ENCODE measurements at regions not wholly inside any gene's neighbourhood (a gene's known extent, or its start where the extent isn't known, plus 50 kb on each side); places are given as distances from the start of the nearest gene placed in this dataset.

GRCh38 chr12:89084751-89085150 is 267.6 kb downstream of the DUSP6 start:
- Mint-ChIP-seq H3K9me3 (ENCODE audit: unreplicated experiment) (no peaks in the 10 kb centered on the region), H3K4me3 (ENCODE audit: unreplicated experiment) (no peak overlapping the region), H3K27ac (ENCODE audit: unreplicated experiment) (no peak overlapping the region)

GRCh38 chr12:89083491-89083890 is 268.8 kb downstream of the DUSP6 start:
- no peak for TF ChIP-seq CTCF (IDR thresholded peaks at IDR 0.05; ENCODE audit: insufficient read depth in 1 of 2, low read depth in 1 of 2, low read length in 1 of 2, severe bottlenecking in 1 of 2, unreplicated experiment in 1 of 2)
- no TSS peak for BruUV-seq (replicated peaks)
- peaks cover 4% of the 10 kb centered on the region for H3K9me3 ChIP-seq

More at GRCh38 chr12:89084751-89085150, 267.6 kb downstream of the DUSP6 start:
- TF ChIP-seq CTCF (IDR thresholded peaks at IDR 0.05; ENCODE audit: insufficient read depth in 1 of 2, low read depth in 1 of 2, low read length in 1 of 2, severe bottlenecking in 1 of 2, unreplicated experiment in 1 of 2), result no peak
- CTCF ChIA-PET, result no interaction called here
- no peaks in the 10 kb centered on the region for H3K27me3 ChIP-seq (replicated peaks; ENCODE audit: control insufficient read depth, insufficient read depth, low read length)
- BruUV-seq (replicated peaks), result no TSS peak
- peaks cover 38% of the 10 kb centered on the region for H3K4me1 ChIP-seq
- H3K36me3 Mint-ChIP-seq (ENCODE audit: insufficient read depth, unreplicated experiment), result peaks cover 9% of the 10 kb centered on the region
- no peaks in the 10 kb centered on the region for H3K36me3 ChIP-seq (ENCODE audit: control insufficient read depth, insufficient read depth, low read length)
- no peaks in the 10 kb centered on the region for H3K27me3 Mint-ChIP-seq (ENCODE audit: insufficient read depth, unreplicated experiment)
- intact Hi-C loops (cut with micrococcal nuclease; ENCODE audit: unreplicated experiment), result loop anchor here (5.0 kb wide), 1 partner anchor 32 kb away; no protein-coding TSS in a partner anchor
- peaks cover 22% of the 10 kb centered on the region for H3K4me1 Mint-ChIP-seq (ENCODE audit: low read depth, unreplicated experiment)
- no peak for DNase-seq
- no peak overlapping the region for H3K4me3 ChIP-seq (ENCODE audit: low read depth, low read length)
- H3K9me3 ChIP-seq, result peaks cover 8% of the 10 kb centered on the region; the same call in 1 of the 2 replicates
- POLR2A ChIA-PET, result no interaction called here

GRCh38 chr12:89082370-89082753 is 269.9 kb downstream of the DUSP6 start:
- H3K9me3 ChIP-seq, result peaks cover 4% of the 10 kb centered on the region; the same call in 1 of the 2 replicates
- no peaks in the 10 kb centered on the region for H3K27me3 ChIP-seq (replicated peaks; ENCODE audit: control insufficient read depth, insufficient read depth, low read length)
- ChIA-PET POLR2A (no interaction called here), CTCF (no interaction called here)
- Mint-ChIP-seq H3K4me3 (ENCODE audit: unreplicated experiment) (no peak overlapping the region), H3K36me3 (ENCODE audit: insufficient read depth, unreplicated experiment) (peaks cover 4% of the 10 kb centered on the region), H3K27ac (ENCODE audit: unreplicated experiment) (no peak overlapping the region), H3K27me3 (ENCODE audit: insufficient read depth, unreplicated experiment) (no peaks in the 10 kb centered on the region), H3K4me1 (ENCODE audit: low read depth, unreplicated experiment) (peaks cover 12% of the 10 kb centered on the region), H3K9me3 (ENCODE audit: unreplicated experiment) (no peaks in the 10 kb centered on the region)
- H3K4me3 ChIP-seq (ENCODE audit: low read depth, low read length), result no peak overlapping the region
- DNase-seq, result no peak
- intact Hi-C loops (cut with micrococcal nuclease; ENCODE audit: unreplicated experiment), result no loop called here
- peaks cover 17% of the 10 kb centered on the region for H3K4me1 ChIP-seq
- no TSS peak for BruUV-seq (replicated peaks)
- H3K36me3 ChIP-seq (ENCODE audit: control insufficient read depth, insufficient read depth, low read length), result no peaks in the 10 kb centered on the region
- TF ChIP-seq CTCF (IDR thresholded peaks at IDR 0.05; ENCODE audit: insufficient read depth in 1 of 2, low read depth in 1 of 2, low read length in 1 of 2, severe bottlenecking in 1 of 2, unreplicated experiment in 1 of 2), result no peak

More at GRCh38 chr12:89083491-89083890, 268.8 kb downstream of the DUSP6 start:
- peaks cover 28% of the 10 kb centered on the region for H3K4me1 ChIP-seq
- DNase-seq, result no peak
- Mint-ChIP-seq H3K27ac (ENCODE audit: unreplicated experiment) (no peak overlapping the region), H3K9me3 (ENCODE audit: unreplicated experiment) (no peaks in the 10 kb centered on the region), H3K27me3 (ENCODE audit: insufficient read depth, unreplicated experiment) (no peaks in the 10 kb centered on the region), H3K36me3 (ENCODE audit: insufficient read depth, unreplicated experiment) (peaks cover 9% of the 10 kb centered on the region), H3K4me3 (ENCODE audit: unreplicated experiment) (no peak overlapping the region), H3K4me1 (ENCODE audit: low read depth, unreplicated experiment) (peaks cover 22% of the 10 kb centered on the region)
- POLR2A ChIA-PET, result no interaction called here
- H3K36me3 ChIP-seq (ENCODE audit: control insufficient read depth, insufficient read depth, low read length), result no peaks in the 10 kb centered on the region
- no peak overlapping the region for H3K4me3 ChIP-seq (ENCODE audit: low read depth, low read length)
- intact Hi-C loops (cut with micrococcal nuclease; ENCODE audit: unreplicated experiment), result no loop called here
- H3K27me3 ChIP-seq (replicated peaks; ENCODE audit: control insufficient read depth, insufficient read depth, low read length), result no peaks in the 10 kb centered on the region
- CTCF ChIA-PET, result no interaction called here

Data from Caco-2 (cell line).